HEK293 (cell line): ENCODE measurements at regions not wholly inside any gene's neighbourhood (a gene's known extent, or its start where the extent isn't known, plus 50 kb on each side); places are given as distances from the start of the nearest gene placed in this dataset.

Source experiments
- FEZF1 ChIP-seq: fragments of 450-650 bp; formaldehyde crosslinking; IDR thresholded peaks from 2 replicates; pipeline ENCODE4 v1.5.1; 2016; ENCODE audit warnings: missing biosample characterization, missing genetic modification characterization
- HOXD13 ChIP-seq: sonication (generic); formaldehyde crosslinking; IDR thresholded peaks from 2 replicates; pipeline ENCODE4 v1.8.0; 2022; ENCODE audit warnings: missing genetic modification reagents, borderline replicate concordance
- IKZF3 ChIP-seq: fragments of 450-650 bp; IDR thresholded peaks from 2 replicates; pipeline ENCODE4 v1.5.0; 2018; ENCODE audit warnings: missing biosample characterization, mild to moderate bottlenecking, missing genetic modification characterization, moderate library complexity
- KLF1 ChIP-seq: fragments of 450-650 bp; formaldehyde crosslinking; IDR thresholded peaks from 2 replicates; pipeline ENCODE4 v1.5.1; 2016; ENCODE audit warnings: missing biosample characterization, missing genetic modification characterization
- KLF7 ChIP-seq: fragments of 450-650 bp; formaldehyde crosslinking; IDR thresholded peaks from 2 replicates; pipeline ENCODE4 v1.5.1; 2016; ENCODE audit warnings: missing biosample characterization, missing genetic modification characterization, borderline replicate concordance
- MZF1 ChIP-seq: fragments of 450-650 bp; formaldehyde crosslinking; IDR thresholded peaks from 2 replicates; pipeline ENCODE4 v1.5.1; 2017; ENCODE audit warnings: missing biosample characterization, missing genetic modification characterization, borderline replicate concordance
- SCRT2 ChIP-seq: fragments of 450-650 bp; formaldehyde crosslinking; IDR thresholded peaks from 2 replicates; pipeline ENCODE4 v1.5.1; 2016; ENCODE audit warnings: missing biosample characterization, missing genetic modification characterization
- SP2 ChIP-seq: fragments of 450-650 bp; formaldehyde crosslinking; IDR thresholded peaks from 2 replicates; pipeline ENCODE4 v1.5.1; 2016; ENCODE audit warnings: missing biosample characterization, missing genetic modification characterization
- TRIM28 ChIP-seq: IDR thresholded peaks from 2 replicates; pipeline ENCODE4 v1.6.1; 2011; ENCODE audit warnings: low read length, control low read depth, borderline replicate concordance
- ZBTB17 ChIP-seq: fragments of 450-650 bp; formaldehyde crosslinking; IDR thresholded peaks from 2 replicates; pipeline ENCODE4 v1.5.1; 2016; ENCODE audit warnings: missing biosample characterization, missing genetic modification characterization
- ZBTB20 ChIP-seq: fragments of 450-650 bp; formaldehyde crosslinking; IDR thresholded peaks from 2 replicates; pipeline ENCODE4 v1.5.1; 2016; ENCODE audit warnings: missing biosample characterization, missing genetic modification characterization
- ZBTB48 ChIP-seq: fragments of 450-650 bp; formaldehyde crosslinking; IDR thresholded peaks from 2 replicates; pipeline ENCODE4 v1.5.1; 2016; ENCODE audit warnings: missing biosample characterization, missing genetic modification characterization
- ZFP69B ChIP-seq: fragments of 450-650 bp; formaldehyde crosslinking; IDR thresholded peaks from 2 replicates; pipeline ENCODE4 v1.5.1; 2016; ENCODE audit warnings: missing biosample characterization, missing genetic modification characterization
- ZNF155 ChIP-seq: fragments of 450-650 bp; formaldehyde crosslinking; IDR thresholded peaks from 2 replicates; pipeline ENCODE4 v1.5.1; 2016; ENCODE audit warnings: missing biosample characterization, missing genetic modification characterization
- ZNF24 ChIP-seq: fragments of 450-650 bp; formaldehyde crosslinking; IDR thresholded peaks from 2 replicates; pipeline ENCODE4 v1.5.1; 2016; ENCODE audit warnings: missing biosample characterization, missing genetic modification characterization
- ZNF366 ChIP-seq: fragments of 450-650 bp; formaldehyde crosslinking; conservative IDR thresholded peaks from 2 replicates; pipeline ENCODE4 v1.5.1; 2016; ENCODE audit warnings: missing biosample characterization, missing genetic modification characterization
- ZNF423 ChIP-seq: fragments of 450-650 bp; formaldehyde crosslinking; IDR thresholded peaks from 2 replicates; pipeline ENCODE4 v1.5.1; 2016; ENCODE audit warnings: missing biosample characterization, missing genetic modification characterization
- ZNF561 ChIP-seq: fragments of 450-650 bp; IDR thresholded peaks from 2 replicates; pipeline ENCODE4 v1.5.1; 2018; ENCODE audit warnings: missing biosample characterization, missing genetic modification characterization, borderline replicate concordance
- ZNF600 ChIP-seq: fragments of 450-650 bp; formaldehyde crosslinking; IDR thresholded peaks from 2 replicates; pipeline ENCODE4 v1.5.1; 2016; ENCODE audit warnings: missing biosample characterization, missing genetic modification characterization
- ZSCAN30 ChIP-seq: fragments of 450-650 bp; IDR thresholded peaks from 2 replicates; pipeline ENCODE4 v1.5.1; 2018; ENCODE audit warnings: missing biosample characterization, mild to moderate bottlenecking, missing genetic modification characterization, moderate library complexity
- ZXDB ChIP-seq: fragments of 450-650 bp; formaldehyde crosslinking; IDR thresholded peaks from 2 replicates; pipeline ENCODE4 v1.5.1; 2016; ENCODE audit warnings: missing biosample characterization, missing genetic modification characterization
- TF ChIP-seq, protein P1 (sequence below): fragments of 450-650 bp; formaldehyde crosslinking; IDR thresholded peaks from 2 replicates; pipeline ENCODE4 v1.5.1; 2016; ENCODE audit warnings: missing biosample characterization, missing genetic modification characterization
- TF ChIP-seq, protein P2 (sequence below): sonication (generic); formaldehyde crosslinking; IDR thresholded peaks from 2 replicates; pipeline ENCODE4 v1.8.1; 2022; ENCODE audit warnings: mild to moderate bottlenecking, moderate library complexity, missing genetic modification reagents
- TF ChIP-seq, protein P3 (sequence below): fragments of 450-650 bp; formaldehyde crosslinking; IDR thresholded peaks from 2 replicates; pipeline ENCODE4 v1.5.1; 2016; ENCODE audit warnings: missing biosample characterization, missing genetic modification characterization, borderline replicate concordance
- TF ChIP-seq, protein P4 (sequence below): fragments of 450-650 bp; formaldehyde crosslinking; IDR thresholded peaks from 2 replicates; pipeline ENCODE4 v1.5.1; 2016; ENCODE audit warnings: missing biosample characterization, missing genetic modification characterization
- TF ChIP-seq, protein P5 (sequence below): fragments of 450-650 bp; formaldehyde crosslinking; IDR thresholded peaks from 2 replicates; pipeline ENCODE4 v1.5.1; 2016; ENCODE audit warnings: missing biosample characterization, missing genetic modification characterization
- TF ChIP-seq, protein P6 (sequence below): fragments of 450-650 bp; formaldehyde crosslinking; IDR thresholded peaks from 2 replicates; pipeline ENCODE4 v1.5.1; 2017; ENCODE audit warnings: missing biosample characterization, missing genetic modification characterization
- TF ChIP-seq, protein P7 (sequence below): fragments of 450-650 bp; formaldehyde crosslinking; IDR thresholded peaks from 2 replicates; pipeline ENCODE4 v1.5.1; 2016; ENCODE audit warnings: missing biosample characterization, missing genetic modification characterization

DNA sequence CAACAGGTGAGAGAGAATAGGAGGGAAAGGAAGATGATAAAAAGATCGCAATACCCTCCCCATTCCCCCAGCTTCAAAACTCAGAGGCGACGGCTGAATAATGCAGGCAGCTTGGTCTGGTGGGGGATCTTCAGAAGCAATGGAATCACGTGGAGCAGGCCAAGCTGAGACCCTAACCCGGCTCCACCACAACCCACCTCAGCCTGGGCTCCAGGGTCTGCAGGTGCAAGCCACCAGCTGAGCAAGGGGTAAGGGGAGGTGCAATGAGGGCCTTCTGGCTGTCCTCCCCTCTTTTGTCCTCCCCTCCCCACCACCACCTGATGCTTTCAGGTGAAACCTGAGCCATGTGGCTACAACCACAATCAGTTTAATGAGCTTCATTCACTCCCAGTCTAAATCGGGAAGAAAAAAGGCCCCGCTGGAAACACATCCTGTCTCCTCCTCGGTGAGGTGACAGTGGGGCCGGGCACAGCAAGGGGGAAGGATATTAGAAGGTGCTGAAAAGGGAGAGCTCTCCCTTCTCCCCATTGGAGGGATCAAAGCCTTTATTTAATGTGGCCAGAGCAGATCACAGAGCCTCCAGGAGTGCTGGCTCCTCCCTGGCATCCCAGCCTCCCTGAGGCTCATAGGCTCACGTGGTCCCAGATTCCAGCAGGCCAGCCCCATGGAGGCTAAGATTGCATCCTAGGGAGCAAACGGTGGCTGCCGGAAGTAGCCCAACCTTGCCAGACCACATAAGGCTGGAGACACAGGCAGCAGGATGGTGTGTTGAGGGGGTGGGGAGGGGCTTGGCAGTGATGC lies 261.0 kb downstream of the SOX9 start (continued):
- peak; percentile 69; the same call in 1 of the 2 replicates for TF ChIP-seq ZNF561 (tag by site-specific recombination)
- peak; percentile 73; the same call in 1 of the 2 replicates for TF ChIP-seq MZF1
- TF ChIP-seq ZSCAN30 = 0 out of 2 replicates have a peak, but pooled peaks have one; percentile 14
- TF ChIP-seq ZNF24 (tag by site-specific recombination) = peak; percentile 60; the same call in 1 of the 2 replicates
- TF ChIP-seq, protein P1, sequence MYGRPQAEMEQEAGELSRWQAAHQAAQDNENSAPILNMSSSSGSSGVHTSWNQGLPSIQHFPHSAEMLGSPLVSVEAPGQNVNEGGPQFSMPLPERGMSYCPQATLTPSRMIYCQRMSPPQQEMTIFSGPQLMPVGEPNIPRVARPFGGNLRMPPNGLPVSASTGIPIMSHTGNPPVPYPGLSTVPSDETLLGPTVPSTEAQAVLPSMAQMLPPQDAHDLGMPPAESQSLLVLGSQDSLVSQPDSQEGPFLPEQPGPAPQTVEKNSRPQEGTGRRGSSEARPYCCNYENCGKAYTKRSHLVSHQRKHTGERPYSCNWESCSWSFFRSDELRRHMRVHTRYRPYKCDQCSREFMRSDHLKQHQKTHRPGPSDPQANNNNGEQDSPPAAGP (tag by site-specific recombination) = peak; percentile 87
- TF ChIP-seq ZNF423 (tag by site-specific recombination) = peak; percentile 48; the same call in 1 of the 2 replicates
- TF ChIP-seq FEZF1 (tag by site-specific recombination) = peak; percentile 42; the same call in 1 of the 2 replicates
- no peak for TF ChIP-seq TRIM28
- TF ChIP-seq, protein P2, sequence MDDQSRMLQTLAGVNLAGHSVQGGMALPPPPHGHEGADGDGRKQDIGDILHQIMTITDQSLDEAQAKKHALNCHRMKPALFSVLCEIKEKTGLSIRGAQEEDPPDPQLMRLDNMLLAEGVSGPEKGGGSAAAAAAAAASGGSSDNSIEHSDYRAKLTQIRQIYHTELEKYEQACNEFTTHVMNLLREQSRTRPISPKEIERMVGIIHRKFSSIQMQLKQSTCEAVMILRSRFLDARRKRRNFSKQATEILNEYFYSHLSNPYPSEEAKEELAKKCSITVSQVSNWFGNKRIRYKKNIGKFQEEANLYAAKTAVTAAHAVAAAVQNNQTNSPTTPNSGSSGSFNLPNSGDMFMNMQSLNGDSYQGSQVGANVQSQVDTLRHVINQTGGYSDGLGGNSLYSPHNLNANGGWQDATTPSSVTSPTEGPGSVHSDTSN (CRISPR knock-in tag) = no peak
- peak; percentile 32; the same call in 1 of the 2 replicates for TF ChIP-seq SP2
- TF ChIP-seq, protein P3, sequence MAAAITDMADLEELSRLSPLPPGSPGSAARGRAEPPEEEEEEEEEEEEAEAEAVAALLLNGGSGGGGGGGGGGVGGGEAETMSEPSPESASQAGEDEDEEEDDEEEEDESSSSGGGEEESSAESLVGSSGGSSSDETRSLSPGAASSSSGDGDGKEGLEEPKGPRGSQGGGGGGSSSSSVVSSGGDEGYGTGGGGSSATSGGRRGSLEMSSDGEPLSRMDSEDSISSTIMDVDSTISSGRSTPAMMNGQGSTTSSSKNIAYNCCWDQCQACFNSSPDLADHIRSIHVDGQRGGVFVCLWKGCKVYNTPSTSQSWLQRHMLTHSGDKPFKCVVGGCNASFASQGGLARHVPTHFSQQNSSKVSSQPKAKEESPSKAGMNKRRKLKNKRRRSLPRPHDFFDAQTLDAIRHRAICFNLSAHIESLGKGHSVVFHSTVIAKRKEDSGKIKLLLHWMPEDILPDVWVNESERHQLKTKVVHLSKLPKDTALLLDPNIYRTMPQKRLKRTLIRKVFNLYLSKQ (tag by site-specific recombination) = no peak
- 0 out of 2 replicates have a peak, but pooled peaks have one; percentile 30 for TF ChIP-seq ZBTB48 (tag by site-specific recombination)
- 0 out of 2 replicates have a peak, but pooled peaks have one; percentile 40 for TF ChIP-seq ZNF600 (tag by site-specific recombination)
- TF ChIP-seq, protein P4, sequence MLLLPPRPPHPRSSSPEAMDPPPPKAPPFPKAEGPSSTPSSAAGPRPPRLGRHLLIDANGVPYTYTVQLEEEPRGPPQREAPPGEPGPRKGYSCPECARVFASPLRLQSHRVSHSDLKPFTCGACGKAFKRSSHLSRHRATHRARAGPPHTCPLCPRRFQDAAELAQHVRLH (tag by site-specific recombination) = no peak
- TF ChIP-seq, protein P5, sequence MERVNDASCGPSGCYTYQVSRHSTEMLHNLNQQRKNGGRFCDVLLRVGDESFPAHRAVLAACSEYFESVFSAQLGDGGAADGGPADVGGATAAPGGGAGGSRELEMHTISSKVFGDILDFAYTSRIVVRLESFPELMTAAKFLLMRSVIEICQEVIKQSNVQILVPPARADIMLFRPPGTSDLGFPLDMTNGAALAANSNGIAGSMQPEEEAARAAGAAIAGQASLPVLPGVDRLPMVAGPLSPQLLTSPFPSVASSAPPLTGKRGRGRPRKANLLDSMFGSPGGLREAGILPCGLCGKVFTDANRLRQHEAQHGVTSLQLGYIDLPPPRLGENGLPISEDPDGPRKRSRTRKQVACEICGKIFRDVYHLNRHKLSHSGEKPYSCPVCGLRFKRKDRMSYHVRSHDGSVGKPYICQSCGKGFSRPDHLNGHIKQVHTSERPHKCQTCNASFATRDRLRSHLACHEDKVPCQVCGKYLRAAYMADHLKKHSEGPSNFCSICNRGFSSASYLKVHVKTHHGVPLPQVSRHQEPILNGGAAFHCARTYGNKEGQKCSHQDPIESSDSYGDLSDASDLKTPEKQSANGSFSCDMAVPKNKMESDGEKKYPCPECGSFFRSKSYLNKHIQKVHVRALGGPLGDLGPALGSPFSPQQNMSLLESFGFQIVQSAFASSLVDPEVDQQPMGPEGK (tag by site-specific recombination) = peak; percentile 37; the same call in 1 of the 2 replicates
- peak; percentile 71 for TF ChIP-seq ZNF366
- no peak for TF ChIP-seq ZNF155 (tag by site-specific recombination)
- TF ChIP-seq ZBTB20 (tag by site-specific recombination) = 0 out of 2 replicates have a peak, but pooled peaks have one; percentile 6
- peak; percentile 84 for TF ChIP-seq ZBTB17 (tag by site-specific recombination)
- no peak; the same call in 1 of the 2 replicates for TF ChIP-seq KLF7 (tag by site-specific recombination)
- no peak for TF ChIP-seq HOXD13 (CRISPR knock-in tag)
- TF ChIP-seq ZXDB = no peak
- TF ChIP-seq KLF1 (tag by site-specific recombination) = peak; percentile 16; the same call in 1 of the 2 replicates
- TF ChIP-seq, protein P6, sequence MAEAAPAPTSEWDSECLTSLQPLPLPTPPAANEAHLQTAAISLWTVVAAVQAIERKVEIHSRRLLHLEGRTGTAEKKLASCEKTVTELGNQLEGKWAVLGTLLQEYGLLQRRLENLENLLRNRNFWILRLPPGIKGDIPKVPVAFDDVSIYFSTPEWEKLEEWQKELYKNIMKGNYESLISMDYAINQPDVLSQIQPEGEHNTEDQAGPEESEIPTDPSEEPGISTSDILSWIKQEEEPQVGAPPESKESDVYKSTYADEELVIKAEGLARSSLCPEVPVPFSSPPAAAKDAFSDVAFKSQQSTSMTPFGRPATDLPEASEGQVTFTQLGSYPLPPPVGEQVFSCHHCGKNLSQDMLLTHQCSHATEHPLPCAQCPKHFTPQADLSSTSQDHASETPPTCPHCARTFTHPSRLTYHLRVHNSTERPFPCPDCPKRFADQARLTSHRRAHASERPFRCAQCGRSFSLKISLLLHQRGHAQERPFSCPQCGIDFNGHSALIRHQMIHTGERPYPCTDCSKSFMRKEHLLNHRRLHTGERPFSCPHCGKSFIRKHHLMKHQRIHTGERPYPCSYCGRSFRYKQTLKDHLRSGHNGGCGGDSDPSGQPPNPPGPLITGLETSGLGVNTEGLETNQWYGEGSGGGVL (tag by site-specific recombination) = peak; percentile 62; the same call in 1 of the 2 replicates
- peak; percentile 68 for TF ChIP-seq IKZF3 (tag by site-specific recombination)
- peak; percentile 46; the same call in 1 of the 2 replicates for TF ChIP-seq ZFP69B (tag by site-specific recombination)
- peak; percentile 98 for TF ChIP-seq SCRT2 (tag by site-specific recombination)
- TF ChIP-seq, protein P7, sequence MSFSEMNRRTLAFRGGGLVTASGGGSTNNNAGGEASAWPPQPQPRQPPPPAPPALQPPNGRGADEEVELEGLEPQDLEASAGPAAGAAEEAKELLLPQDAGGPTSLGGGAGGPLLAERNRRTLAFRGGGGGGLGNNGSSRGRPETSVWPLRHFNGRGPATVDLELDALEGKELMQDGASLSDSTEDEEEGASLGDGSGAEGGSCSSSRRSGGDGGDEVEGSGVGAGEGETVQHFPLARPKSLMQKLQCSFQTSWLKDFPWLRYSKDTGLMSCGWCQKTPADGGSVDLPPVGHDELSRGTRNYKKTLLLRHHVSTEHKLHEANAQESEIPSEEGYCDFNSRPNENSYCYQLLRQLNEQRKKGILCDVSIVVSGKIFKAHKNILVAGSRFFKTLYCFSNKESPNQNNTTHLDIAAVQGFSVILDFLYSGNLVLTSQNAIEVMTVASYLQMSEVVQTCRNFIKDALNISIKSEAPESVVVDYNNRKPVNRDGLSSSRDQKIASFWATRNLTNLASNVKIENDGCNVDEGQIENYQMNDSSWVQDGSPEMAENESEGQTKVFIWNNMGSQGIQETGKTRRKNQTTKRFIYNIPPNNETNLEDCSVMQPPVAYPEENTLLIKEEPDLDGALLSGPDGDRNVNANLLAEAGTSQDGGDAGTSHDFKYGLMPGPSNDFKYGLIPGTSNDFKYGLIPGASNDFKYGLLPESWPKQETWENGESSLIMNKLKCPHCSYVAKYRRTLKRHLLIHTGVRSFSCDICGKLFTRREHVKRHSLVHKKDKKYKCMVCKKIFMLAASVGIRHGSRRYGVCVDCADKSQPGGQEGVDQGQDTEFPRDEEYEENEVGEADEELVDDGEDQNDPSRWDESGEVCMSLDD (tag by site-specific recombination) = no peak
